Endothelial cell of umbilical vein (primary cell): ENCODE measurements at regions not wholly inside any gene's neighbourhood (a gene's known extent, or its start where the extent isn't known, plus 50 kb on each side); places are given as distances from the start of the nearest gene placed in this dataset.

ENCODE experiments used
- EZH2 ChIP-seq: IDR thresholded peaks from 2 replicates; pipeline ENCODE4 v1.6.1; 2012; ENCODE audit warnings: borderline replicate concordance, low read depth, mild to moderate bottlenecking, moderate library complexity, low read length, inconsistent platforms; ENCODE audit not compliant: severe bottlenecking
- GATA2 ChIP-seq: IDR thresholded peaks from 2 replicates; pipeline ENCODE4 v1.7.0; 2011; ENCODE audit warnings: low read depth, mild to moderate bottlenecking, moderate library complexity, mixed read lengths, low read length; ENCODE audit not compliant: insufficient read length, insufficient read depth
- JUN ChIP-seq: IDR thresholded peaks from 2 replicates; pipeline ENCODE4 v1.6.1; 2011; ENCODE audit warnings: borderline replicate concordance, low read depth; ENCODE audit not compliant: insufficient read length, insufficient read depth
- MYC ChIP-seq: IDR thresholded peaks from one replicate; pipeline ENCODE4 v1.6.1; 2011; ENCODE audit warnings: mild to moderate bottlenecking, low read depth, low read length
- POLR2A ChIP-seq: IDR thresholded peaks from 2 replicates; pipeline ENCODE4 v1.6.1; 2012; ENCODE audit warnings: low read depth, mild to moderate bottlenecking, control low read depth, low read length
- POLR2AphosphoS5 ChIP-seq: IDR thresholded peaks from 2 replicates; pipeline ENCODE4 v1.6.1; 2012; ENCODE audit warnings: low read depth, mild to moderate bottlenecking, control low read depth, low read length, moderate library complexity; ENCODE audit not compliant: insufficient read depth
- TF ChIP-seq, protein P1 (sequence below), 2 donors: IDR thresholded peaks; 1 replicate in 1 of 2; 2 replicates in 1 of 2; pipeline ENCODE4 v1.5.1; 2011; ENCODE audit warnings: low read length in 2 of 2, mild to moderate bottlenecking in 2 of 2, moderate library complexity in 2 of 2, control low read depth in 1 of 2, inconsistent platforms in 1 of 2, low read depth in 1 of 2; ENCODE audit not compliant: insufficient read depth in 1 of 2; ENCODE audit errors: extremely low read depth in 1 of 2
- TF ChIP-seq, protein P2 (sequence below): IDR thresholded peaks from 2 replicates; pipeline ENCODE4 v1.6.1; 2011; ENCODE audit not compliant: insufficient read depth, insufficient read length

DNA sequence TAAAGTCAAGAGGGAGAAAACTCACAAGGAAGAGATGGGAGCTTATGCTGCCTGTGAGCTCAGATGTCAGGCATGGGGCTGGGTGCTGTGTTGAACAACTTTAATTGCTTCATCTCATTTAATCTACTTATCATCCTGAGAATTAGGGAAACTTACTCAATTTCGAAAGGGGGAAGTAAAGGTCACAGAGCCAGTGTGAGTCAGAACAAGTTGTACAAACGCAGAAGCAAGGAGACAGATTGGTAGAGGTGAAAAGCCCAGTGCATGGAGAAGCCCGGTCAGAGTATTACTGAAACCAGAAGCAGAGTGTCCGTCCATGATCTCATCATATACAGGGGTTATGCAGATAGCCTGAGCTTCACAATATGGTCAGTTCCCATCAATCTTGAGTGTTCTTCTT, 281.1 kb upstream of the POU3F3 start:
- TF ChIP-seq, protein P1, sequence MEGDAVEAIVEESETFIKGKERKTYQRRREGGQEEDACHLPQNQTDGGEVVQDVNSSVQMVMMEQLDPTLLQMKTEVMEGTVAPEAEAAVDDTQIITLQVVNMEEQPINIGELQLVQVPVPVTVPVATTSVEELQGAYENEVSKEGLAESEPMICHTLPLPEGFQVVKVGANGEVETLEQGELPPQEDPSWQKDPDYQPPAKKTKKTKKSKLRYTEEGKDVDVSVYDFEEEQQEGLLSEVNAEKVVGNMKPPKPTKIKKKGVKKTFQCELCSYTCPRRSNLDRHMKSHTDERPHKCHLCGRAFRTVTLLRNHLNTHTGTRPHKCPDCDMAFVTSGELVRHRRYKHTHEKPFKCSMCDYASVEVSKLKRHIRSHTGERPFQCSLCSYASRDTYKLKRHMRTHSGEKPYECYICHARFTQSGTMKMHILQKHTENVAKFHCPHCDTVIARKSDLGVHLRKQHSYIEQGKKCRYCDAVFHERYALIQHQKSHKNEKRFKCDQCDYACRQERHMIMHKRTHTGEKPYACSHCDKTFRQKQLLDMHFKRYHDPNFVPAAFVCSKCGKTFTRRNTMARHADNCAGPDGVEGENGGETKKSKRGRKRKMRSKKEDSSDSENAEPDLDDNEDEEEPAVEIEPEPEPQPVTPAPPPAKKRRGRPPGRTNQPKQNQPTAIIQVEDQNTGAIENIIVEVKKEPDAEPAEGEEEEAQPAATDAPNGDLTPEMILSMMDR (IDR thresholded peaks at IDR 0.05; ENCODE audit: extremely low read depth in 1 of 2, insufficient read depth in 1 of 2, low read depth in 1 of 2, low read length in 2 of 2), result no peak
- no peak for TF ChIP-seq POLR2A
- TF ChIP-seq, protein P2, sequence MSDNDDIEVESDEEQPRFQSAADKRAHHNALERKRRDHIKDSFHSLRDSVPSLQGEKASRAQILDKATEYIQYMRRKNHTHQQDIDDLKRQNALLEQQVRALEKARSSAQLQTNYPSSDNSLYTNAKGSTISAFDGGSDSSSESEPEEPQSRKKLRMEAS, result no peak
- TF ChIP-seq POLR2AphosphoS5, result no peak
- TF ChIP-seq MYC, result no peak
- TF ChIP-seq EZH2, result no peak
- TF ChIP-seq GATA2, result no peak
- no peak for TF ChIP-seq JUN
